ENCODE measurements at regions not wholly inside any gene's neighbourhood (a gene's known extent, or its start where the extent isn't known, plus 50 kb on each side); places are given as distances from the start of the nearest gene placed in this dataset.
A peak's percentile ranks its signal among the peaks of the same experiment; 100 is the strongest.
"Not testable (repeated sequence)": the region's sequence is repeated elsewhere in the genome, so short reads cannot be mapped to it uniquely, and the experiment has no call there.

GRCh38 chr12:124469193-124469888, 98.1 kb downstream of the NCOR2 start:
- Histone ChIP-seq H3K4me2 (ENCODE audit: low read length) (no peak overlapping the region), H2AFZ (ENCODE audit: low read length) (no peak overlapping the region), H3K4me1 (ENCODE audit: insufficient read depth, low read length) (no peaks in the 10 kb centered on the region; the same call in 1 of the 2 replicates), H3K9me2 (replicated peaks; ENCODE audit: low read length) (no peaks in the 10 kb centered on the region), H4K20me1 (ENCODE audit: low read length) (no peaks in the 10 kb centered on the region; the same call in 1 of the 2 replicates), H3F3A (ENCODE audit: low read length, unreplicated experiment) (no peaks in the 10 kb centered on the region), H3K36me3 (ENCODE audit: low read depth, low read length) (peaks cover 60% of the 10 kb centered on the region), H3K27me3 (ENCODE audit: low read length) (no peaks in the 10 kb centered on the region), H3K9ac (ENCODE audit: low read length) (no peak overlapping the region), H3K4me3 (ENCODE audit: low read length) (no peak overlapping the region), H3K79me2 (ENCODE audit: low read length) (no peaks in the 10 kb centered on the region), H3K27ac (ENCODE audit: low read length) (no peak overlapping the region), H3K9me3 (ENCODE audit: low read length) (0 out of 2 replicates have a peak, but pooled peaks cover 9% of the 10 kb centered on the region)
- POLR2A ChIA-PET (ENCODE audit: unreplicated experiment), result no interaction called here
- CTCF ChIA-PET, result no interaction called here
- TF ChIP-seq CTCF (conservative IDR thresholded peaks at IDR 0.05; ENCODE audit: low read depth, low read length) (peak; percentile 92), EZH2phosphoT487 (IDR thresholded peaks at IDR 0.05; ENCODE audit: borderline replicate concordance, low read length) (no peak)
- BruUV-seq (replicated peaks), result no TSS peak
- intact Hi-C loops (cut with micrococcal nuclease), result no loop called here
- ATAC-seq (no peak), DNase-seq (peak; percentile 30)

- H3K4me1 ChIP-seq (ENCODE audit: insufficient read depth, low read length); CTCF ChIA-PET; H3K27ac ChIP-seq (ENCODE audit: low read length); intact Hi-C loops (cut with micrococcal nuclease); BruUV-seq (replicated peaks); H3K4me3 ChIP-seq (ENCODE audit: low read length); H3K79me2 ChIP-seq (ENCODE audit: low read length); H3K4me2 ChIP-seq (ENCODE audit: low read length); ATAC-seq; POLR2A ChIA-PET (ENCODE audit: unreplicated experiment); H2AFZ ChIP-seq (ENCODE audit: low read length); H3K27me3 ChIP-seq (ENCODE audit: low read length); DNase-seq; H3K9me2 ChIP-seq (replicated peaks; ENCODE audit: low read length); H3K9ac ChIP-seq (ENCODE audit: low read length); H3K9me3 ChIP-seq (ENCODE audit: low read length); H3F3A ChIP-seq (ENCODE audit: low read length, unreplicated experiment); H4K20me1 ChIP-seq (ENCODE audit: low read length): not testable (repeated sequence)
- peaks cover 44% of the 10 kb centered on the region for H3K36me3 ChIP-seq (ENCODE audit: low read depth, low read length)
These were observed 99.9 kb downstream of the NCOR2 start for GRCh38 chr12:124467549-124467948.

- TF ChIP-seq EZH2 (IDR thresholded peaks at IDR 0.05; ENCODE audit: low read length, unreplicated experiment) (no peak), CTCF (conservative IDR thresholded peaks at IDR 0.05; ENCODE audit: low read depth, low read length) (no peak), EZH2phosphoT487 (IDR thresholded peaks at IDR 0.05; ENCODE audit: borderline replicate concordance, low read length) (no peak)
- no TSS peak for BruUV-seq (replicated peaks)
- Histone ChIP-seq H3K27ac (ENCODE audit: low read length) (no peak overlapping the region), H3K9me3 (ENCODE audit: low read length) (0 out of 2 replicates have a peak, but pooled peaks cover 9% of the 10 kb centered on the region), H3K36me3 (ENCODE audit: low read depth, low read length) (peaks cover 44% of the 10 kb centered on the region), H3K79me2 (ENCODE audit: low read length) (no peaks in the 10 kb centered on the region), H4K20me1 (ENCODE audit: low read length) (no peaks in the 10 kb centered on the region; the same call in 1 of the 2 replicates), H2AFZ (ENCODE audit: low read length) (no peak overlapping the region), H3K27me3 (ENCODE audit: low read length) (no peaks in the 10 kb centered on the region), H3K9ac (ENCODE audit: low read length) (no peak overlapping the region), H3K4me2 (ENCODE audit: low read length) (no peak overlapping the region), H3K4me1 (ENCODE audit: insufficient read depth, low read length) (no peaks in the 10 kb centered on the region; the same call in 1 of the 2 replicates), H3F3A (ENCODE audit: low read length, unreplicated experiment) (no peaks in the 10 kb centered on the region), H3K4me3 (ENCODE audit: low read length) (no peak overlapping the region), H3K9me2 (replicated peaks; ENCODE audit: low read length) (no peaks in the 10 kb centered on the region)
- ATAC-seq (peak; percentile 66), DNase-seq (no peak)
- intact Hi-C loops (cut with micrococcal nuclease), result no loop called here
- POLR2A ChIA-PET (ENCODE audit: unreplicated experiment), result no interaction called here
- CTCF ChIA-PET, result no interaction called here
These were observed 100.9 kb downstream of the NCOR2 start for GRCh38 chr12:124466216-124467128.

Measured in PC-3 (cell line).